HEK293 (cell line): ENCODE measurements at regions not wholly inside any gene's neighbourhood (a gene's known extent, or its start where the extent isn't known, plus 50 kb on each side); places are given as distances from the start of the nearest gene placed in this dataset.

Experiments
- CTCF ChIP-seq: fragments of 450-650 bp; formaldehyde crosslinking; IDR thresholded peaks from 2 replicates; pipeline ENCODE4 v1.5.1; 2016; ENCODE audit warnings: missing biosample characterization, missing genetic modification characterization
- HOXA7 ChIP-seq: sonication (generic); formaldehyde crosslinking; IDR thresholded peaks from 2 replicates; pipeline ENCODE4 v1.8.1; 2022; ENCODE audit warnings: missing genetic modification reagents, borderline replicate concordance
- REST ChIP-seq: fragments of 450-650 bp; formaldehyde crosslinking; IDR thresholded peaks from 2 replicates; pipeline ENCODE4 v1.5.1; 2016; ENCODE audit warnings: missing biosample characterization, missing genetic modification characterization
- ZFHX2 ChIP-seq: fragments of 450-650 bp; formaldehyde crosslinking; conservative IDR thresholded peaks from 2 replicates; pipeline ENCODE4 v1.5.1; 2016; ENCODE audit warnings: missing biosample characterization, missing genetic modification characterization
- ZFP37 ChIP-seq: fragments of 450-650 bp; formaldehyde crosslinking; IDR thresholded peaks from 2 replicates; pipeline ENCODE4 v1.5.1; 2016; ENCODE audit warnings: missing biosample characterization, missing genetic modification characterization
- ZNF132 ChIP-seq: fragments of 450-650 bp; formaldehyde crosslinking; IDR thresholded peaks from 2 replicates; pipeline ENCODE4 v1.5.1; 2017; ENCODE audit warnings: missing biosample characterization, missing genetic modification characterization, borderline replicate concordance
- ZNF19 ChIP-seq: fragments of 450-650 bp; formaldehyde crosslinking; IDR thresholded peaks from 2 replicates; pipeline ENCODE4; 2016; ENCODE audit warnings: missing biosample characterization, missing genetic modification characterization, low read depth
- ZNF341 ChIP-seq: fragments of 450-650 bp; formaldehyde crosslinking; IDR thresholded peaks from 2 replicates; pipeline ENCODE4; 2016; ENCODE audit warnings: low read depth, missing biosample characterization, missing genetic modification characterization
- ZNF350 ChIP-seq: fragments of 450-650 bp; formaldehyde crosslinking; IDR thresholded peaks from 2 replicates; pipeline ENCODE4 v1.5.0; 2017; ENCODE audit warnings: missing biosample characterization, mild to moderate bottlenecking, missing genetic modification characterization
- ZNF530 ChIP-seq: fragments of 450-650 bp; formaldehyde crosslinking; IDR thresholded peaks from 2 replicates; pipeline ENCODE4 v1.5.1; 2016; ENCODE audit warnings: low read depth, missing biosample characterization, missing genetic modification characterization
- TF ChIP-seq, protein P1 (sequence below): fragments of 450-650 bp; formaldehyde crosslinking; IDR thresholded peaks from 2 replicates; pipeline ENCODE4 v1.5.1; 2016; ENCODE audit warnings: missing biosample characterization, missing genetic modification characterization

GRCh38 chr6:138026342-138026741 is 80.9 kb downstream of the PERP start:
- no peak for TF ChIP-seq ZNF530 (tag by site-specific recombination)
- no peak for TF ChIP-seq ZNF132 (tag by site-specific recombination)
- TF ChIP-seq HOXA7 (CRISPR knock-in tag): no peak
- TF ChIP-seq REST (tag by site-specific recombination): no peak
- TF ChIP-seq CTCF: no peak
- TF ChIP-seq, protein P1, sequence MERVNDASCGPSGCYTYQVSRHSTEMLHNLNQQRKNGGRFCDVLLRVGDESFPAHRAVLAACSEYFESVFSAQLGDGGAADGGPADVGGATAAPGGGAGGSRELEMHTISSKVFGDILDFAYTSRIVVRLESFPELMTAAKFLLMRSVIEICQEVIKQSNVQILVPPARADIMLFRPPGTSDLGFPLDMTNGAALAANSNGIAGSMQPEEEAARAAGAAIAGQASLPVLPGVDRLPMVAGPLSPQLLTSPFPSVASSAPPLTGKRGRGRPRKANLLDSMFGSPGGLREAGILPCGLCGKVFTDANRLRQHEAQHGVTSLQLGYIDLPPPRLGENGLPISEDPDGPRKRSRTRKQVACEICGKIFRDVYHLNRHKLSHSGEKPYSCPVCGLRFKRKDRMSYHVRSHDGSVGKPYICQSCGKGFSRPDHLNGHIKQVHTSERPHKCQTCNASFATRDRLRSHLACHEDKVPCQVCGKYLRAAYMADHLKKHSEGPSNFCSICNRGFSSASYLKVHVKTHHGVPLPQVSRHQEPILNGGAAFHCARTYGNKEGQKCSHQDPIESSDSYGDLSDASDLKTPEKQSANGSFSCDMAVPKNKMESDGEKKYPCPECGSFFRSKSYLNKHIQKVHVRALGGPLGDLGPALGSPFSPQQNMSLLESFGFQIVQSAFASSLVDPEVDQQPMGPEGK (tag by site-specific recombination): no peak
- TF ChIP-seq ZFP37 (tag by site-specific recombination): no peak
- TF ChIP-seq ZNF341 (tag by site-specific recombination): no peak
- TF ChIP-seq ZNF19: no peak
- no peak for TF ChIP-seq ZNF350
- no peak for TF ChIP-seq ZFHX2 (tag by site-specific recombination)
